Mesendoderm (in vitro differentiated cells): ENCODE measurements at regions not wholly inside any gene's neighbourhood (a gene's known extent, or its start where the extent isn't known, plus 50 kb on each side); places are given as distances from the start of the nearest gene placed in this dataset.
A peak's percentile ranks its signal among the peaks of the same experiment; 100 is the strongest.

Experiments
- DNase-seq: peaks from one replicate; pipeline ENCODE4 v3.0.0; 2013
- H2AK5ac ChIP-seq: 2 replicates; pipeline ENCODE4 v1.6.1; 2013; ENCODE audit warnings: low read length, inconsistent platforms
- H2BK120ac ChIP-seq: 2 replicates; pipeline ENCODE4 v1.6.1; 2013; ENCODE audit warnings: low read depth, mild to moderate bottlenecking, low read length, moderate library complexity, mixed read lengths
- H2BK15ac ChIP-seq: replicated peaks from 2 replicates; pipeline ENCODE4 v1.6.1; 2013; ENCODE audit warnings: low read depth, mild to moderate bottlenecking, moderate library complexity
- H2BK5ac ChIP-seq: 2 replicates; pipeline ENCODE4 v1.6.1; 2013; ENCODE audit warnings: low read length, inconsistent platforms
- H3K18ac ChIP-seq: 2 replicates; pipeline ENCODE4 v1.6.1; 2013; ENCODE audit warnings: mild to moderate bottlenecking, low read length, mixed read lengths
- H3K23ac ChIP-seq: one replicate; pipeline ENCODE4 v1.6.1; 2013; ENCODE audit warnings: low read length
- H3K27ac ChIP-seq: 2 replicates; pipeline ENCODE4 v1.5.1; 2013; ENCODE audit warnings: low read depth, mild to moderate bottlenecking, inconsistent platforms, low read length, moderate library complexity
- H3K27me3 ChIP-seq: 2 replicates; pipeline ENCODE4 v1.6.1; 2013; ENCODE audit warnings: low read length, control low read depth, mild to moderate bottlenecking, inconsistent platforms; ENCODE audit not compliant: insufficient read depth, poor library complexity
- H3K36me3 ChIP-seq: 2 replicates; pipeline ENCODE4 v1.6.1; 2013; ENCODE audit warnings: low read length, inconsistent platforms; ENCODE audit not compliant: control insufficient read depth, insufficient read depth
- H3K4ac ChIP-seq: one replicate; pipeline ENCODE4 v1.6.1; 2013; ENCODE audit warnings: low read depth, mild to moderate bottlenecking, low read length, moderate library complexity
- H3K4me1 ChIP-seq: 2 replicates; pipeline ENCODE4 v1.6.1; 2013; ENCODE audit warnings: low read depth, low read length, inconsistent platforms; ENCODE audit not compliant: control insufficient read depth
- H3K4me2 ChIP-seq: 2 replicates; pipeline ENCODE4 v1.6.1; 2013; ENCODE audit warnings: low read length
- H3K4me3 ChIP-seq: 2 replicates; pipeline ENCODE4 v1.5.1; 2013; ENCODE audit warnings: mild to moderate bottlenecking, low read length
- H3K56ac ChIP-seq: one replicate; pipeline ENCODE4 v1.6.1; 2013; ENCODE audit warnings: low read length
- H3K79me1 ChIP-seq: 2 replicates; pipeline ENCODE4 v1.6.1; 2013; ENCODE audit warnings: low read length, inconsistent platforms
- H3K79me2 ChIP-seq: 2 replicates; pipeline ENCODE4 v1.6.1; 2013; ENCODE audit warnings: mild to moderate bottlenecking, low read length; ENCODE audit not compliant: control insufficient read depth, insufficient read depth
- H3K9ac ChIP-seq: 2 replicates; pipeline ENCODE4 v1.6.1; 2013; ENCODE audit warnings: low read length, inconsistent platforms
- H4K5ac ChIP-seq: one replicate; pipeline ENCODE4 v1.6.1; 2013; ENCODE audit warnings: low read length
- H4K8ac ChIP-seq: one replicate; pipeline ENCODE4 v1.6.1; 2013; ENCODE audit warnings: low read depth, mild to moderate bottlenecking, control low read depth, low read length, moderate library complexity
- WGBS: extraction: QIAGEN DNeasy Blood & Tissue Kit; methylation state at CpG from one replicate; pipeline ENCODE4 v1.1.7; 2013; ENCODE audit warnings: low lambda C conversion rate, missing lambda C conversion rate; ENCODE audit not compliant: insufficient coverage; ENCODE audit errors: extremely low coverage; 5-methylcytosine and 5-hydroxymethylcytosine counted together

DNA sequence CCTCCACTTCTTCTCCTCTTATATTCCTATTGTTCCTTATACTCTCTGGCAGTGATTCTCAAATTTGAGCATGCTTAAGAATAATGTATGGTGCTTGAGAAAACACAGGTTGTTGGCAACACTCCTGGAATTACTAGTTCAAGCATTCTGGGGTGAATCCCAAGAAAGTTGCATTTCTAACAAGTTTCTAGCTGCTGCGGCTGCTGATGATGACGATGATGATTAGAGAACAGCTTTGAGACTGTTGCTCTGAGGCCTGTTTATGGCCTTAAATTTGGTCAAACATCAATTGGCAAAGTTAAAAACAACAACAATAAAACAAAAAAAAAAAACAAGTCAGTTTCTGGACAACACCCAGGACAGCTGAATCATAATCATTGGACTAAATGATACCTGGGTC lies 961.9 kb downstream of the CDH11 start:
- no peak for DNase-seq
- Histone ChIP-seq H2BK5ac (no peak overlapping the region), H3K4ac (no peak overlapping the region), H2AK5ac (no peak overlapping the region), H3K79me1 (no peaks in the 10 kb centered on the region), H4K5ac (no peak overlapping the region), H2BK120ac (peak overlapping the region; percentile 54), H3K9ac (no peak overlapping the region), H4K8ac (no peak overlapping the region), H3K18ac (no peak overlapping the region), H3K4me3 (no peak overlapping the region), H3K23ac (no peak overlapping the region), H3K79me2 (no peaks in the 10 kb centered on the region), H3K4me1 (no peaks in the 10 kb centered on the region), H3K36me3 (no peaks in the 10 kb centered on the region), H3K27ac (no peak overlapping the region), H2BK15ac (no peak overlapping the region), H3K27me3 (no peaks in the 10 kb centered on the region), H3K56ac (no peak overlapping the region), H3K4me2 (no peak overlapping the region)
- no CpG with 5 or more reads among the region's 2 CpGs for WGBS

DNA sequence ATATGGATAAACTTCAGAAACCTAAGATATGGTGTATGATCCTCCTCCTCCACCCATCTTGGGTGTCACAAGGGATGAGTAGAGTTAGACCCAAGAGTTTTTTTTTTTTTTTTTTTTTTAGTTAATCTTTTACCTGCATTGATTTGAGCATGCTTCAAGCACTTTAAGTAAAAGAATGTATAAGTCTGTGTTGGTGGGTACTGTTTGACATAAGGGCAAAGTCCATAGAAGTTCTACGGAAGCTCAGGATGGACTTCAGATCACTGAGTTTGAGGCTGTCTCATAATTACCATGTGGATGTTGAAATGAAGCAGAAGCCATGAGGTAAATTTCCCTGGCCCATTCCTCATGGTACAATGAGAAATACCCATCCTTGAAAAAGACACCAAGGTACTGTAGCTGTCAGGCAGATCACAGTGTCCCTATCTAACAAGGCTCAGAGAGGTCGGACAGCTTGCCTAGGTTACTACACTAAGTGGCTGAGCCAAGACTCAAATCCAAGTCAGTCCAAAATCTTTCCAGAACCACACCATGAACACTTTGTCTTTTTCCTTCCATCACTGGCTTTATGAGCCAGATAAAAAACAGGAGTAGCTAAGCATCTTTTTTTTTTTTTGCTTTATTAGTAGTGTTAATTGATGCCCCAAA lies 962.8 kb downstream of the CDH11 start:
- Histone ChIP-seq H3K4ac (no peak overlapping the region), H2BK120ac (no peak overlapping the region), H3K9ac (no peak overlapping the region), H3K79me1 (no peaks in the 10 kb centered on the region), H3K27ac (no peak overlapping the region), H3K4me2 (no peak overlapping the region), H2AK5ac (no peak overlapping the region), H2BK5ac (no peak overlapping the region), H3K23ac (no peak overlapping the region), H3K56ac (no peak overlapping the region), H3K27me3 (no peaks in the 10 kb centered on the region), H3K4me3 (no peak overlapping the region), H4K5ac (no peak overlapping the region), H3K18ac (no peak overlapping the region), H3K36me3 (no peaks in the 10 kb centered on the region), H3K79me2 (no peaks in the 10 kb centered on the region), H2BK15ac (no peak overlapping the region), H3K4me1 (no peaks in the 10 kb centered on the region), H4K8ac (no peak overlapping the region)
- no peak for DNase-seq
- no CpG with 5 or more reads among the region's 2 CpGs for WGBS

DNA sequence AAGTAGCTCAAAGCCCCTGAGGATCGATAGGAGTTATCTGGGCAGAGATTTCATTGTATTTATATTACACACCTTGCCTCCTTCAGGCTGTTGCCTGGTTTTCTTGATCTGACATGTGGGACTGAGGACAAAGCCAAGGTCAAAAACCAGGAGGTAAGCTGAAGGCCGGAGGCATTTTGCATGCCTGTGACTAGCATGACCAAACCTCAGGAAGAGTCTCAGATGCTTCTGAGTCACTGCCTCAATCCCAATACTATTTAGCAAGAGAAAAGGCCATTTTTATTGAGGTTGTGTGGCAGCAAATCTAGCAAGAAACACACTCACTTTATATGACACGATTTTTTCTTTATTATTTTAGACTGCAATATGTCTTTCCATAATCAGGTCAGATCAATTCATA lies 968.1 kb downstream of the CDH11 start:
- H2BK5ac ChIP-seq: no peak overlapping the region
- H2BK15ac ChIP-seq: no peak overlapping the region
- no peak overlapping the region for H3K4me2 ChIP-seq
- no CpG with 5 or more reads among the region's 3 CpGs for WGBS
- H3K4me3 ChIP-seq: no peak overlapping the region
- no peak overlapping the region for H3K56ac ChIP-seq
- no peak overlapping the region for H3K4ac ChIP-seq
- H3K27me3 ChIP-seq: no peaks in the 10 kb centered on the region
- DNase-seq: peak; percentile 28
- H3K4me1 ChIP-seq: no peaks in the 10 kb centered on the region
- H2BK120ac ChIP-seq: no peak overlapping the region
- no peak overlapping the region for H3K9ac ChIP-seq
- H3K79me1 ChIP-seq: no peaks in the 10 kb centered on the region
- H3K23ac ChIP-seq: no peak overlapping the region
- H4K8ac ChIP-seq: no peak overlapping the region
- no peak overlapping the region for H2AK5ac ChIP-seq
- no peaks in the 10 kb centered on the region for H3K79me2 ChIP-seq
- H3K36me3 ChIP-seq: no peaks in the 10 kb centered on the region
- H3K27ac ChIP-seq: no peak overlapping the region
- no peak overlapping the region for H4K5ac ChIP-seq
- no peak overlapping the region for H3K18ac ChIP-seq

DNA sequence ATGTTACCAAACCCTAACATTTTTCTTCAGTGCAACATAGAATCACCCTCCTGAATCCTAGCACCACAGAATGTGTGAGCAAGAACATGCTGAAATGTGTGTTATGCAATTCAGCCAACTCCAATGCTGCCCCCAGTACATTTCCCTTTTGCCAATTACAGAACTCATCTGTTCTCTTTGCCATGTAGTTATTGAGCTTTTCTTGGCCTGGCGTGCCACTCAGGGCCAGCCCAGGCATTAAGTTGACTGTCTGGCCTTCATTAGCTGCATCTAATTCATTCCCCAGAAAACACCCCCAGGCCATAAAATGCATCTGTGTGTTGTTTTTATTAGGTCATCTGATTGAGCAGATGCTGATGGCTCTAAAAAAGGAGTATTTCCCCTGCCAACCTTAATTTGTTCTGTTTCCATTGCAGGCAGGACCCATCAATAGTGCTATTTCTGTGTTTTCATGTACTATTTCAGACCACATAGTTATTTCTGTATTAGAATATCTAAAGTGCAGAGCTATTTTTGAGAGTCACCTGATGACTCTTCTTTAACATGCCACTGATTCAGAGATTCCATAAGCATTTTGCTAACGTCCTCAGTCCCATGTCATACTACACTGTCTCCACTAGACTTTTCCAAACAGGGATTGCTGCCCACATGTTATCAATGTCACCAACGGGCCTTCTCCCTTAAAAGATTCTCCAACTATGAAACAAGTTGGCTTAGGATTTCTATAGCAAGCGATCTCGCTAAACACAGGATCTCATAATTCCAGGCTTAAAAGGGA lies 969.7 kb downstream of the CDH11 start:
- DNase-seq: no peak
- Histone ChIP-seq H3K27ac (no peak overlapping the region), H4K5ac (no peak overlapping the region), H3K56ac (no peak overlapping the region), H2BK120ac (no peak overlapping the region), H3K4me3 (no peak overlapping the region), H3K18ac (no peak overlapping the region), H3K4me2 (no peak overlapping the region), H2AK5ac (no peak overlapping the region), H2BK15ac (no peak overlapping the region), H3K9ac (no peak overlapping the region), H3K79me1 (no peaks in the 10 kb centered on the region), H3K36me3 (no peaks in the 10 kb centered on the region), H4K8ac (no peak overlapping the region), H3K4me1 (no peaks in the 10 kb centered on the region), H2BK5ac (no peak overlapping the region), H3K4ac (no peak overlapping the region), H3K23ac (no peak overlapping the region), H3K27me3 (no peaks in the 10 kb centered on the region), H3K79me2 (no peaks in the 10 kb centered on the region)
- WGBS: no CpG with 5 or more reads among the region's 5 CpGs

DNA sequence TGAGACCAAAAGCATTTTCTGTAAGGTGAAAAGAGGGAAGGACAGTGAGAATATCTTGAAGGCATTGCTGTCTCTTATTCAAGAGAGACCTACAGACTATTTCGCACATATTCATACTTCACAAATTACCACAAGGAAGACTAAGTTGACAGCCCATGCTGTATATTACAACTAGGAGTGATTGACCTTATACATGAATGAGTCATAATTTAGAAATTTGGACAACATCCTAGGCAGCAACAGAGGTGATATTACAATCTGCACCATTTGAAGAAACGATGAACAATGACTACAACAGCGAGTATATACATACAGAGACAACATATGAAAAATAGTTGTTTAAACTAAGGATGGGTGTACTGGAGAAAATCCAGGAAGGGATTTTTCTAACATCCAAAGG lies 971.7 kb downstream of the CDH11 start:
- Histone ChIP-seq H3K4ac (no peak overlapping the region), H2BK5ac (no peak overlapping the region), H3K56ac (no peak overlapping the region), H3K18ac (no peak overlapping the region), H3K4me2 (no peak overlapping the region), H3K79me2 (no peaks in the 10 kb centered on the region), H4K8ac (no peak overlapping the region), H3K79me1 (no peaks in the 10 kb centered on the region), H3K4me1 (no peaks in the 10 kb centered on the region), H4K5ac (no peak overlapping the region), H3K27me3 (no peaks in the 10 kb centered on the region), H3K4me3 (no peak overlapping the region), H2AK5ac (no peak overlapping the region), H2BK120ac (no peak overlapping the region), H3K36me3 (no peaks in the 10 kb centered on the region), H3K23ac (no peak overlapping the region), H3K27ac (no peak overlapping the region), H3K9ac (no peak overlapping the region), H2BK15ac (no peak overlapping the region)
- no CpG with 5 or more reads among the region's 3 CpGs for WGBS
- no peak for DNase-seq
